Esophagus squamous epithelium (tissue), 4 donors: ENCODE measurements at regions not wholly inside any gene's neighbourhood (a gene's known extent, or its start where the extent isn't known, plus 50 kb on each side); places are given as distances from the start of the nearest gene placed in this dataset.

Experiments
- CTCF ChIP-seq, 6 experiments: fragments of 450-650 bp in 4 of 6; fragments of 200-600 bp in 2 of 6; sonication (generic) in 2 of 6; IDR thresholded peaks; one replicate each; pipeline ENCODE4 v1.5.1; 2016 to 2019; ENCODE audit warnings: antibody characterized with exemption in 6 of 6, mild to moderate bottlenecking in 4 of 6, moderate library complexity in 4 of 6
- POLR2A ChIP-seq, 4 donors: fragments of 450-650 bp; IDR thresholded peaks; one replicate each; pipeline ENCODE4 v1.6.1; 2017; ENCODE audit warnings: antibody characterized with exemption in 4 of 4, mild to moderate bottlenecking in 4 of 4, moderate library complexity in 3 of 4

GRCh38 chr18:42409005-42409404 is 454.0 kb downstream of the PIK3C3 start:
- TF ChIP-seq CTCF (IDR thresholded peaks at IDR 0.05) (no peak), POLR2A (IDR thresholded peaks at IDR 0.05) (no peak)
